ENCODE measurements at regions not wholly inside any gene's neighbourhood (a gene's known extent, or its start where the extent isn't known, plus 50 kb on each side); places are given as distances from the start of the nearest gene placed in this dataset.

DNA sequence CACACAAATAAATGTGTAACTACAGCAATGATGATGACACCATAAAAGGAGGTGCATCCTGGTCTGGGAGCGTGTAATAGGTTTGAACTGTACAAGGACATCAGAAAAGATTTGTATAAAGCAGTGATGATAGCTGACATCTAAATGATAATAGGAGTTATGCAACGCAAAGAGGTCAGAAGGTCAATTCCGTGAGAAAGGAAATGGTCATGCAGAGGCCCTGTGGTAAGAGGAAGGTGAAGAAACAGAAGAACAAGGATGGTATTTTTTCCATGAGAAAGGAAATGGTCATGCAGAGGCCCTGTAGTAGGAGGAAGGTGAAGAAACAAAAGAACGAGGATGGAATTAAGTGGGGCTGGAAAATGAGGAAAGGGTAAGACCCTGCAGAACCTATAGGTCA, 106.7 kb upstream of the TMPO start:
- no peak for DNase-seq

DNA sequence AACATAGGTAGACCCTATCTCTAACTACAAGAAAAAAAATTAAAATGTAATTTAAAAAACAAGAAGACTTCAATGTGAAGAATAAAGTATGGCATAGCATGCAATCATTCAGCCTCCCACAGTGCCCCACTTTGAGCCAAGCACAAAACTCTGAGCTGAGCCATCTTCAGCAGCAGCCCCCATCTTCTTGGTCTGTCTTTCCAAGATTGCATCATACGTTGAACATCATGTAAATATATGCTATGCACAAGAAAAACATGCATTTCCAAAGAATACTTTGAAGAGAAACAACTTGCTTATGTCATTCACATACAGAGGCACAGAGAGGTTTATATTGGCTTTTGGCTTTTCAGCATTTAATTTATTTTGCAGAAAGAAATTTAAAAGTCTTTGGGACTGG, 105.8 kb upstream of the TMPO start:
- no peak for DNase-seq

DNA sequence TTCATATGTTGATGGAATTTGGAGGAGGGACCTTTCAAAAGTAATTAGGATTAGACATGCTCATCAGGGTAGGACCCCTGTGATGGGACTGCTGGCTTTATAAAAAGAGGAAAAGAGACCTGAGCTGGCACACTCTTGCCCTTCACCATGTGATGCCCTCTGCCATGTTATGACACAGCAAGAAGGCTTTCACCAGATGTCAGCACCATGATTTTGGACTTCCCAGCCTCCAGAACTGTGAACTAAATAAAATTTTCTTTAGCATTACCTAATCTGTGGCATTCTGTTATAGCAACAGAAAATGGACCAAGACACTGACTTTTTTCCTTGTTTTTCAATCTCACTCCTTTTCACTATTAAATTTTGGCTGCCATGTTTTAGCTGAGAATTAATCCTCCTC, 105.0 kb upstream of the TMPO start:
- no peak for DNase-seq

DNA sequence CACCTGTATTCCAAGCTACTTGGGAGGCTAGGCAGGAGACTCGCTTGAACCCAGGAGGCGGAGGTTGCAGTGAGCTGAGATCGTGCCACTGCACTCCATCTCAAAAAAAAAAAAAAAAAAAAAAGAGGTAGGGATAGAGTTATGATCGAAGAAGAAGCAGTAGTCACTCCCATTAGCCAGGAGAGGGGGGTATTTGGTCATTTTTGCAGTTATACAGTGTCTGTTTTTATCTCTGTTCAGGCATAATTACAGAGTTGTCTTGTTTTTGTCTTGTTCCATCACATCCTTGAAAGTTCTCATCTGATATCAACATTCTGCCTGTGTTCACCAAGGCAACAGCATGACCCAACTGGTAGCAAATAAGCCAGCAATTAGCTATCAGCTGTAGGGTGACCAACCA, 98.5 kb upstream of the TMPO start:
- DNase-seq: no peak

DNA sequence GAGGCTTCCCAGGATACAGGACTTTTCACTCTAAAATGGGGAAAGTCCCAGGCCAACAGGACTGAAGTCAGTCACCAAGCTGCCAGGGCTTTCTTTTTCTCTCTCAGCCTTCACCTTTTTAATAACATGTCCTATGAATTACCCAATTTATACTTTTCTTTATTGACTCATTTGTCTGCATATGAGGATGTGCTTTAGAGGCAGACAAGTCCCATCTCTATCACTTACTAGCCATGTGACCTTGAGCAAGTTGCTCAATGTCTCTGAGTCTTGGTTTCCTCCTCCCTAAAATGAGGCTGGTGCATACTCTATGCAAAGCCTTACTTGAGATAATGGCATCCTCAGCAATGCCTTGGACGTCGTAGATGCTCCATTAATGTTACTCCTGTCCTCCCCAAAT, 98.1 kb upstream of the TMPO start:
- no peak for DNase-seq

DNA sequence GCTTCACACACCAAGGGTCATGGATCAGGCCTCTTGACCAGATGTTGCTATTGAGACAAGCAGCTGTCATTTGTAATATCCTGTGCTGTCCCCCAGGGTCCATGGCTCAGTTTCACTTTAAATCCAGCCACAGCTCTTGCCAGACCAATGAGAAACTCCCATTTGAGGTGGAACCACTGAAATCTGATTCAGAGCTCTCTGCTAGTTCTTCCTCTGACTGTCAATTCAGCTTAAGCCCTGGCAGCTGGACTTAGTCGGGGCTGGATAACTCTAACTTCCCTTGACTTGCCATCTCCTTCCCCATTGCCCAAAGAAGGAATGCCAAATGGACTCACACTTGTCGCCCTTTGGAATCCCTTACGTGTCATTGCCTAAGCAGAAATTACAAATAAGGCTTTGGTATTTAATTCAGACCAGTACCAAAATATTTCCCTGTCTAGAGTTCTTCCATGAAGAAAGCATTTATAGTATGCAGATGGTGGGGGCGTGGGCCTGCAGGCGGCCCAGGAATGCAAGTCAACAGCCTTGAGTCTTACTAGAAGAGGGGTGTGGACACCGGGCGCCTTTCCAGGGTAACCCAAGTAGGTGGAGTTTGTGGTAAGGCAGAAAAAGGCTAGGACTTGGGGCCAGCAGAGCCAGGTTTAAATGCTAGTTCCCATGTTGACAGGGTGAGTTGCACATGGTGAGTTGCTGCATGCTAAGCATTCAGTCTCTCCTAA, 96.9 kb upstream of the TMPO start:
- no peak for DNase-seq

DNA sequence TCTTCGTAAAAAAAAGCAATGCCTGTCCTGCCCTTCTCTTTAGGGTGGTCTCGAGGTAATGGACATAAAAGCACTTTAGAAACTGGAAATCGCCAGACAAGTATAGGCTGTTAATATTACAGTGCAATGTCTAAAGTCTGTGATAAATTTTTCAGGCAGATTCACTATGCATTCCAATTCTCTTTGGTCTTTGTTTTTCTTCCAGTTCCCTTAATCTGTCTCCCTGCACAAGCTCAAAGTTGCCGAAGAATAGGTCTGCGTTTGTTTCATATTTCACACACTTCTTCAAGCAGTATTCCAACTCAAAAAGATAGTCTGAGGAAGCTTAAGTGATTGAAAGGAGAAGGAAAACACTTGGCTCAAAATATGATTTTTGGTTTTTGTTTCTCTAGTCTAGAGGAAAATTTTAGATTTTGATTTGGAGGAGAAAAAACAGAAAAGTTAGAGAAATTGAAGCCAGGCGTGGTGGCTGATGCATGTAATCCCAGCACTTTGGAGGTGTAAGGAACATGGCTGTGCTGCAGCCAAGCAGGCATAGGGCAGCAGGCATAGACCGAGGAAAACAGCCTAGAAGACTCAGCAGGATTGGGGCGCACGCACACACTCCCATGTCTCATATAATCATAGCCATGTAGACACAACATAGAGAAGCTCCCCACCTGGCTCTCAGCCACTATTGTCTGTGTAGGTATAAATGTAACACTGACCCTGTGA, 96.2 kb upstream of the TMPO start:
- no peak for DNase-seq

DNA sequence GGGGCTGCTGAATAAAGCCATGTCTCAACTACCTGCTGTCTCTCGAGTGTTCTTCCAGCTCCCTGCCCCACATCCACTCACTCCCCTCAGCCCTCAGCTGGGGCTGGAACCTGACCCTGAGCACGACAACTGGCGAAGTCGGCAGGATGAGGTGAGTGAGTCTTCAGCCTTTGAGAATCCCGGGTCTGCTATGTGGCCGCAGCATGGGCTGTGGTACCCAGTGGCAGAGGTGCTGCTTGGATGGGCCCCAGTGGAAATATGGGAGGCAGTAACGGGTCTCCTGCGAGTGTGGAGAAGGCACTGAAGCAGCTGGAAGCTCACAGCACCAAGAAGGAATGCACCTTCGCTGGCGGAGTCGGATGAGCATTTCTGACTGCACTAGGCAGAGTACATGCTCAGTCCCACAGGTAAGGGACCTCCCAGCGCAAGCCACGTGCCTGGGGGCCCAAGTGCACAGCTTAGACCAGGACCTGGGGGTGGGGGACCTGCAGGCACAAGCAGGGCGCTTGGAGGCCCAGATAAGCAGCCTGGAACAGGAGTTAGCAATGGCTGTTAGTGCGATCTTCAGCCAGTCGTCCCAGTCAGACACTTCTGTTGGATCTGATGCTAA, 95.5 kb upstream of the TMPO start:
- no peak for DNase-seq

DNA sequence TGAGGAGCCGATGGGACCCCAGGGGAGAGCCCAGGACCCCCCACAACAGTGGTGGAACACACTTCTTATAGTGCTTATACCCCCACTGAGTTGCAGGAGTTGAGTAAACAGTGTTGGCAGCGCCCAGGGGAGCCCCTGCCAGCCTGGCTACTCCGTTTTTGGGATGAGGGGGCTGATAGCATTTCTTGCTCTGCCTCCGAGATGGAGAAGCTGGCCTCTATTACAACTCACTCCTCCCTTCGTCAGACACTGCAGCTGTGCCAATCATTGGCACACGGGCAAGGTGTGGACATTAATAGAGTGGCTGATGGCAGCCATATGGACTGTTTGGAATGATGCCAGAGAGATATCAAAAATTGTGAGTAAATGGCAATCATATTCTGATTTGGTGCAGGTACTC, 94.9 kb upstream of the TMPO start:
- DNase-seq: no peak

DNA sequence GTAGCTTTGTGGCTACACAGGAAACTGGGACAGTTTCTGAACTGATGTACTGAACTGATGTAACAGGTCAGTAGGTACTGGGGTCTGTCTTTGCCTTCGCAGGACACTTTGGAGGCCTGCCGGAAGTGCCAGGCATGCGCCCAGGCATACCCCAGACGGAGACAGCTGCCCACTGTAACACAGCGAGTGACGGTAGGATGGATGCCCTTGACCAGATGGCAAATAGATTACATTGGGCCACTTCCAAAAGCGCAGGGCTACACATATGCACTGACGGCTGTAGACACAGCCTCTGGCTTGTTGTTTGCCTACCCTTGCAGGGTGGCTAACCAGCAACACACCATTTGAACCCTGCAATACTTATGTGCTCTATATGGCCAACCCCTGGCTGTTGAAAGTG, 94.1 kb upstream of the TMPO start:
- DNase-seq: no peak

DNA sequence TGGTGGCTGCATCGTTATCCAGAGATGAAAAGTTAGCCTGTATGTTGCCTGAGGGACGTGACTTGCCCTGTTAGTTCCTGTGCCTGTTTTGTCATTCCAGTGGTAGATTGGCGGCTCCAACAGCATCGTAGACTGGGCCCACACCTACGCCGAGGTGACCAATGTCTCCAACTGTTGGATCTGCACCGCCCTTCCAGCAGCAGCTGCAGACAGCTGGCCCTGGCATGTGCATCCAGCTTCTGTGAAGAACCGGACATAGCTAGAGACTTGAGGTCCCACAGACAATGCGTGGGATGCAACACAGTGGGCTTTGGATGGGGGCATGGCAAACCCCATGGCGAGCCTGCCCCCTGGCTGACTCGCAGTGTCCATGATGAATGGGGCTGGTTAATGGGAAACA, 93.0 kb upstream of the TMPO start:
- no peak for DNase-seq

DNA sequence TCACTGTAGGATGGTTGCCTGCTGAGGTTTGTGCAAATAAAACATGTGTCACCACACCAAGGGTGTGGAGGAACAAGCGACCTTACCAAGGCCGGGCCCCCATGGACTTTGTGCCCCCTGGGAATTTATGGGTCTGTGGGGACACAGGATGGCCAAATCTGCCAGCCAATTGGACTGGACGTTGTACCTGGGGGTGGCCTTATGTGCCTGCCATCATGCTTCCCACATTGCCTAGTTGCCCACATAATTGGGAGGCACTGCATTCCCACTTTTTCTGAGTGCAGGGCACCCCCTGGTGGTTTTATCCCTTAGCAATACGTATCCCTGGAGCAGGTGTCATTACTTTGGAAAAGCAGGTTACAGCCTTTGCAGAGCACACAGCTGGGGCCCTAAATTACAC, 92.6 kb upstream of the TMPO start:
- DNase-seq: no peak

DNA sequence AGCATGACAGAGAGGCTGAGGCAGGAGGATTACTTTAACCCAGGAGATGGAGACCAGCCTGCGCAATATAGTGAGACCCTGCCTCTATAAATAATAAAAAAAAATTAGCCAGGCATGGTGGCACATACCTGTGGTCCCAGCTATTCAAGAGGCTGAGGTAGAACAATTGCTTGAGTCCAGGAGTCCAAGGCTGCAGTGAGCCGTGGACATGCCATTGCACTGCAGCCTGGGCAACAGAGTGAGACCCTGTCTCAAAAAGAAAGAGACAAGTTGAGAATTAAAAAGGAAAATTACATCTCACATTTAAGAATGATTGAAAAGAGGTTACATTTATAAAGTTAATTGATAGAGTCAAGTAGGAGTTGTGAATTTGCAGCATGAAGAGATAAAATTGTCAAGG, 91.4 kb upstream of the TMPO start:
- no peak for DNase-seq

DNA sequence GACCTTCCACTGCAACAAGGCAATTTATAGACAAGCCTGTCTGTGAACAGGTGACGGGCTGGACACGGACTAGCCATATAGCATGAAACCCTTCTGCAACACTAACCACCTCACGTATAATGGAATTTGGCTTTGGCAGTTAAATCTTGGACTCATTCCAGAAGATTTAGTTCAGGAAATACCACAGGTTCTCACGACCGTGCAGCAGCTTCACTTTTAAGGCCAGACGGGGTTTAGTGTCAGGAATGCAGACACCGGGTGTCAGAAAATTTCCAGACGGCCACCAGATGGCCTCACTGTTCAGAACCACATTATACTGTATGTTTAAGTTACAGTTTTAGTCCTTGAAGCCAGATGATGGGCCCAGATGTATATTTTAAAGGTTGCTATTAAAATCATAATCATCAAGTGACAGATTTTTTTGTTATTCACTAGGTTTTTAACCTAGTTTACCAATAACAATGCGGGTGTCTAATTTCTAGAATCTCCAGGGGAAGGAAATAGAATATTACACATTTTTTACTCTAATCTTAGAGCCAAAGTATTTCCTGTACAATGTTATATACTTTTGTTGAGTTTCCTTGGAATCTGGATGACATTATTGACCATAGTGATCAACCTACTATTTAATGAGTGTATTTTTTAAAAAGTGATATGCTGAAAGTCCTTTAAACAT, 90.5 kb upstream of the TMPO start:
- peak; percentile 37 for DNase-seq

DNA sequence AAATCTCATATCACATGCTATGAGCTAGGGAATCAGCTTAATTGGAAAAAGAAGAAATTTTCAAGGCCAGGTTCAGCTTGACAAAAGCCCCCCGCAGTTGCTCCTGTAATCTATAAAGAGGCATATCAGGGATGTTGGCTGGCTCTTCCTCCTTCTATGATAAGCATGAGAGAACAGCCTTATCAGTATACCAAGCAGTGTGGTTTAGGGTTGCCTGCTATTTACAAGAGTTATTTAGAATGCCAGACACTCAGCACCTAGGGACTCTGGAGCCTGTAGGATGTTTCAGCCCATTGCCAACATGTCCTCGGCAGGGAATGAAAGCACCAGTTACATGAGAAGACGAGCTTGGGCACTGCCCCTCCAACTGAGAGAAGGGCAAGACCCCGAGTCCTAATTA, 89.5 kb upstream of the TMPO start:
- DNase-seq: no peak

DNA sequence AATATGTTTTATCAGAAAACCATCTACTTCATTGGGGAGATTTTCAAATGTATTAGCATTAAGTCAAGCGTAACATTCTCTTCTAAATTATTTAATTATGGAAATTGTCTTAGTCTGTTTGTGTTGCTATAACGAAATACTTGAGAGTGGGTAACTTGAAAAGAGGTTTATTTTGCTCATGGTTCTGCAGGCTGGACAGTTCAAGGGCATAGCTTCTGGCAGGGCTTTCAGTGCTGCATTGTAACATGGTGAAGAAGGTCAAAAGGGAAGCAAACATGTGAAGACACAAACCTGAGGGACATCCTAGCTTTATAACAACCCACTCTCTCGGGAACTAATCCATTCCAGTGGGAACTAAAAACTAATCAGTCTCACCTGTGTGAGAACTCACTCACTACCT, 84.3 kb upstream of the TMPO start:
- no peak for DNase-seq

DNA sequence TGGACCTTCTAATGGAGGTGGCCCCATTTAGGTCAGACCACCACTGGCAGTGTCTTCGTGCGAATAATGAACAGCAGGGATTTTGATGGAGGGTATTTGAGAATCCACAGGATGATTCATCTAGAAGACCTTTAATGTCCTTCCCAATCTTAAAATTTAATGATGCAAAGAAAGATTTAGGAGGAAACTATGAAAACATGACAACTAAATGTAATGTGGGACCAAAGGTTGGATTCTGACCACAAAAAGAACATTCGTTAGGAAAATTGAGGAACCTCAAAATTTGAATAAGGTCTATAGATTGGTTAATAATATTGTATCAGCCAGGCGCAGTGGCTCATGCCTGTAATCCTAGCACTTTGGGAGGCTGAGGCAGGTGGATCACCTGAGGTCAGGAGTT, 78.2 kb upstream of the TMPO start:
- DNase-seq: no peak

DNA sequence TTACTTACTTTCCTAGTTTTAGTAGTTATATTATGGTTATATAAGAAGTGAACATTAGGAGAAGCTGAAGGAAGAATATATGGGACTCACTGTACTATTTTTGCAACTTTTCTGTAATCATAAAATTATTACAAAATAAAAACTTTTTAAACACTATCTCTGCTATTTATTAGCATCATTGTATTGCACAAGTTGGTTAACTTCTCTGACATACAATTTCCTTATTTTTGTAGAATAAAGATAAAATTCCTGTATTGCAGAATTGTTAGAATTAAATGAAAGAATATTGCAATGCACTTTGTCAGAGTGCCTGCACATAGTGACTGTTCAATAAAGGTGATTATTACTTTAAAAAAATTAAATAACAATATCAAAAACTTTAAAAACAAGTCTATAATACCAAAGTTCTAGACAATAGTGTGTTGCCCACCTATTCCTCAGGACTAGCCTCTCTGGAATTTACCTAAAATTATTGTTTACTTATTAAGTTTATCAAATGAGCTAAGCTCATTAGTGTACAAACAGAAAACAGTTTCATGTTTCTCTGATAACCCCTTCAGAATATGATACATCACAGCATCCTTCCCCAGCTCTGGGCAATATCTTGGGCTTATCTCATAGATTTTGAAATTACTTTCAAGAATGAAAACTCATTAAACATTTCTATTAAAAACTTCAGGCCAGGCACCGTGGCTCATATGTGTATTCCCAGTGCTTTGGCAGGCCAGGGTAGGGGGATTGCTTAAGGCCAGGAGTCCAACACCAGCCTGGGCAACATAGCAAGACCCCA, 77.4 kb upstream of the TMPO start:
- no peak for DNase-seq

DNA sequence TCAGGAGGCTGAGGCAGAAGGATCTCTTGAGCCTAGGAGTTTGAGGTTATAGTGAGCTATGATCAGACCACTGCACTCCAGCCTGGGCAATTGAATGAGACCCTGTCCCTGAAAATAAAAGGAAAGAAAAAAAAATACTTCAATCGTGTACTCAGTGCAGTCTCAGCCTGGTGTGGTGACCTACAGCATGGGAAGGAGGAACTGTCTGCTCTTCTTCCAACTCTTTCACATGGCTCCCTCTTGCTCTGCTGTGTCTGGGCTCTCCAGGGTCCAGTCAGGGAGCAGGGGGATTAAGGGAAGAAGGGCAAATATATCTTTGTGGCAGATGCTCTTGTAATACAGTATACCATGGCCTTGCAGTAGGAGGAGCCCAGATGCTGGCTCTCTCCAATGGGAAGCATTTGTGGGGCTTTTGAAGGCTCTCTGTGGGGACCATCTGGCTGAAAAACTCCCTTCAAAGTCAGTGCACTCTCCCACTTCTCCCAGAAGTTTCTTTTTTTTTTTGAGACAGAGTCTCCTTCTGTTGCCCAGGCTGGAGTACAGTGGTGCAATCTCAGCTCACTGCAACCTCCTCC, 76.6 kb upstream of the TMPO start:
- DNase-seq: no peak

DNA sequence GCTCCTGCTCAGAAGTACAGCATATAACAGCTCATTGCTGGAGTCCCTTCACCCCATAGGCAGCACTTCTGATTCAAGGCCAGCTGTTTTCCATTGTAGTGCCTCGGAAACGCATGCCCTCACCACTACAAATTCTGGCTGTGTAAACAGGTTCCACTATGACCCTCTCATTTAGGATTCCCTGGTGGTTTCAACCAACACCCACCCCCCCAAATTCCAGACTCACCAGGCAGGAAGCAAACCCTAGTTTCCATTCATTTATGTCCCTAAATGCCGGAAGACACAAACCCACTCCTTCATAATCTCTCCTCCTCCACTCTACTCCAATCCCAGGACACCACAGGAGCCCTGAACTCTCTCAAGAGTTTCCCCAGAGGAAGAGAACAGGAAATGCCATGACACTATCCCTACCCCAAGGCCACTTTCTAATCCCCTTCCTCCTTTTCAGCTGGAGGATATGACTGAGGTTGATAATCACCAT, 75.9 kb upstream of the TMPO start:
- DNase-seq: no peak

DNA sequence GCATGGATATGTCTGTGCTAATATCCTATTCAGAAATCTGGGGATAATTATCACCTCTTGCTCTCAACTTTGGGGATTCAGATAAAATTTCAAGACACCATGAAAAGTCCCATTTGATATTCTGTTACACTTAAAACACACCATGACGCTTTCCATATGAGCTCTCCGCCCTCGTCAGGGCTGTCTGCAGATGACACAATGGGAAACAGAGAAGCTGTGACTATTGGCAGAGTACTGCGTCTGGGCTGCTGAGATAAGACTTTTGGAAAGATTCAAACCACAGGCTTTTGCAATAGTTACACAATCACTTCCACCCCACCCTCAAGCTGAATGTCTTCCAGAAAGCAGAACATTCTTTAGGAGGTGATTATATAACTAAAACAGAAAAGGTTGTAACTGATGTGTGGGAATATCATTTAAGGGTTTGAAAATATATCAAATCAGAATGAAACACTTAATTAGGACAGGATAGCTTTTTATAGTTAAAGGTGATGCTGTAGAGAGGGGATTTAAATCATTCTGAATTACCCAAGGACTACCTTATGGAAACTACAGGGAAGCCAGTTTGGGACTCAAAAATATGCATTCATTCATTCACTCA, 75.3 kb upstream of the TMPO start:
- DNase-seq: no peak

DNA sequence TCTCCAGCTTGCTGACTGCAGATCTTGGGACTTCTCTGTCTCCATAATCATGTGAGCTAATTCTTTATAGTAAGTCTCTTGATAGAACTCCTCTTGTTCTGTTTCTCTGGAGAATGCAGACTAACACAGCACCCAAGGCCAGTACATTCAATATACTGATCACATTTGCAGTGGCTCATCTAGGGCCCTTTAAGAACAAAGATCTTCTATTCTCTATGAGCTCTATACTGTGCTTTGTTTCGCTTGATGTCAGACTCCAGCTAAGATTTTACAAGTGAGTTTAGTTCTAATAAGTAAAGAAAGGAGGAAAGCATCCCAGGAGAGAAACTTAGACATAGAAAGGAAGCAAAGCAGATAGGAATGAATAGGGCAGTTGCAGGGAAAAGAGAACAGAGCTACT, 69.3 kb upstream of the TMPO start:
- no peak for DNase-seq
